K562 (cell line): ENCODE measurements at regions not wholly inside any gene's neighbourhood (a gene's known extent, or its start where the extent isn't known, plus 50 kb on each side); places are given as distances from the start of the nearest gene placed in this dataset.

Experiments used
- ATAC-seq: fragments of 200-7000 bp; cut with Tn5 transposase; 3 replicates; pipeline ENCODE4 v1.9.1; 2020; ENCODE audit warnings: moderate library complexity
- BruUV-seq: library from RNA; stranded (reverse); fragments of 400-500 nt; replicated peaks from 2 replicates; lab custom pipeline; 2021; lab: Mats Ljungman, UMichigan
- CTCF ChIA-PET: fragments of 300-600 bp; formaldehyde crosslinking; extraction: SDS; loops from one replicate; lab custom pipeline; 2021; ENCODE audit warnings: low intra/inter-chr PET ratio; lab: Yijun Ruan, JAX
- POLR2A ChIA-PET: fragments of 300-600, 350-650 bp; sonication (Branson Sonifier 250); formaldehyde crosslinking; extraction: SDS; loops from one replicate; lab custom pipeline; 2021; ENCODE audit warnings: antibody characterized with exemption, inconsistent platforms; lab: Yijun Ruan, JAX
- DNase-seq, 4 experiments: peaks; one replicate each; pipeline versions ENCODE4 v3.0.0 to v3.0.0-alpha.2; 2011 to 2018; ENCODE audit warnings: low spot score in 3 of 4, mixed read lengths in 3 of 4; ENCODE audit errors: extremely low read depth in 1 of 4
- FAIRE-seq: peaks from 2 replicates; lab custom pipeline; 2011; peaks lifted over from hg19 to GRCh38; lab: Jason Lieb, UNC
- H2AFZ ChIP-seq: 2 replicates; pipeline ENCODE4 v1.6.0; 2011; ENCODE audit warnings: low read depth, low read length, control low read depth, inconsistent platforms
- H3K27ac ChIP-seq: fragments of 200-600 bp; 3 replicates; pipeline ENCODE4 v1.8.0; 2011; ENCODE audit warnings: low read depth, mild to moderate bottlenecking, control low read depth, inconsistent platforms, low read length, moderate library complexity, mixed read lengths; ENCODE audit errors: extremely low read depth
- H3K27me3 ChIP-seq, 2 experiments: fragments of 300-600 bp in 1 of 2; 2 replicates in 1 of 2; 3 replicates in 1 of 2; pipeline versions ENCODE4 v1.6.0 to v1.8.0; 2011; ENCODE audit warnings: inconsistent platforms in 2 of 2, low read length in 2 of 2, mild to moderate bottlenecking in 1 of 2, mixed read lengths in 1 of 2, moderate library complexity in 1 of 2; ENCODE audit not compliant: control insufficient read depth in 2 of 2, insufficient read depth in 2 of 2
- H3K36me3 ChIP-seq: fragments of 300-600 bp; 3 replicates; pipeline ENCODE4 v1.8.0; 2011; ENCODE audit warnings: mild to moderate bottlenecking, low read length, inconsistent platforms; ENCODE audit not compliant: control insufficient read depth, insufficient read depth
- H3K4me1 ChIP-seq, 2 experiments: fragments of 200-600 bp in 1 of 2; replicated peaks in 1 of 2; 2 replicates in 1 of 2; 3 replicates in 1 of 2; pipeline versions ENCODE4 v1.5.1 to v1.8.0; 2011; ENCODE audit warnings: inconsistent platforms in 2 of 2, low read length in 2 of 2, mild to moderate bottlenecking in 1 of 2, mixed read lengths in 1 of 2, moderate library complexity in 1 of 2; ENCODE audit not compliant: control insufficient read depth in 2 of 2, insufficient read depth in 2 of 2
- H3K4me2 ChIP-seq: 2 replicates; pipeline ENCODE4 v1.6.1; 2011; ENCODE audit warnings: low read length, control low read depth, inconsistent platforms, mixed read lengths; ENCODE audit not compliant: insufficient read depth
- H3K4me3 ChIP-seq: fragments of 200-600 bp; sonication (generic), shearing (Covaris generic); 2 replicates; pipeline ENCODE4 v1.5.1; 2016; ENCODE audit warnings: control low read depth, inconsistent platforms
- H3K79me2 ChIP-seq: fragments of 200-600 bp; 3 replicates; pipeline ENCODE4 v1.8.0; 2011; ENCODE audit warnings: low read length, inconsistent platforms; ENCODE audit not compliant: control insufficient read depth, insufficient read depth
- H3K9ac ChIP-seq, 2 experiments: 2 replicates each; pipeline versions ENCODE4 v1.6.0 to v1.6.1; 2011; ENCODE audit warnings: low read depth in 2 of 2, low read length in 2 of 2, control low read depth in 1 of 2, inconsistent platforms in 1 of 2, mild to moderate bottlenecking in 1 of 2, mixed read lengths in 1 of 2; ENCODE audit not compliant: insufficient read depth in 1 of 2
- H3K9me1 ChIP-seq: one replicate; pipeline ENCODE4 v1.6.0; 2011; ENCODE audit warnings: inconsistent platforms, mild to moderate bottlenecking, low read length, moderate library complexity; ENCODE audit not compliant: control insufficient read depth, insufficient read depth
- H3K9me3 ChIP-seq: replicated peaks from 2 replicates; pipeline ENCODE4 v1.5.1; 2011; ENCODE audit warnings: low read depth, low read length, inconsistent platforms; ENCODE audit not compliant: control insufficient read depth, insufficient read depth
- H4K20me1 ChIP-seq: replicated peaks from 2 replicates; pipeline ENCODE4 v1.6.1; 2011; ENCODE audit warnings: low read length, inconsistent platforms, mixed read lengths; ENCODE audit not compliant: control insufficient read depth, insufficient read depth
- CREM ChIP-seq: IDR thresholded peaks from 2 replicates; pipeline ENCODE4 v1.6.1; 2014; ENCODE audit warnings: antibody characterized with exemption, low read depth
- HOXB6 ChIP-seq: fragments of 250-450 bp; sonication (Bioruptor Pico); IDR thresholded peaks from 2 replicates; pipeline ENCODE4 v1.5.1; 2022; ENCODE audit warnings: mild to moderate bottlenecking, borderline replicate concordance
- LEF1 ChIP-seq: fragments of 450-650 bp; IDR thresholded peaks from 2 replicates; pipeline ENCODE4 v1.6.1; 2016; ENCODE audit warnings: mild to moderate bottlenecking
- MTA1 ChIP-seq: fragments of 450-650 bp; IDR thresholded peaks from 2 replicates; pipeline ENCODE4 v1.6.1; 2017; ENCODE audit warnings: borderline replicate concordance
- NFYB ChIP-seq: IDR thresholded peaks from 2 replicates; pipeline ENCODE4 v1.6.1; 2011; ENCODE audit warnings: mild to moderate bottlenecking, moderate library complexity; ENCODE audit not compliant: insufficient read length; ENCODE audit errors: extremely low read depth
- RBM15 ChIP-seq: fragments of 200-400 bp; formaldehyde crosslinking; IDR thresholded peaks from 2 replicates; pipeline ENCODE4 v1.6.1; 2018; ENCODE audit warnings: mild to moderate bottlenecking, low read length, moderate library complexity; ENCODE audit not compliant: insufficient read depth
- RBM22 ChIP-seq: fragments of 200-400 bp; formaldehyde crosslinking; IDR thresholded peaks from 2 replicates; pipeline ENCODE4 v1.6.1; 2018; ENCODE audit warnings: low read length, low read depth; ENCODE audit not compliant: poor library complexity, severe bottlenecking
- ZFP30 ChIP-seq: fragments of 250-450 bp; sonication (Bioruptor Pico); IDR thresholded peaks from 2 replicates; pipeline ENCODE4 v1.8.0; 2022; ENCODE audit warnings: moderate library complexity, mild to moderate bottlenecking, inconsistent platforms, borderline replicate concordance
- ZNF121 ChIP-seq: sonication (generic); formaldehyde crosslinking; conservative IDR thresholded peaks from 2 replicates; pipeline ENCODE4 v1.8.0; 2022; ENCODE audit warnings: missing genetic modification reagents
- ZNF644 ChIP-seq: fragments of 200-800 bp; sonication (Bioruptor generic); IDR thresholded peaks from 2 replicates; pipeline ENCODE4 v1.6.1; 2016; ENCODE audit warnings: low read depth, missing genetic modification characterization, missing compliant biosample characterization
- WGBS: fragments of 100-300 bp; shearing (Covaris generic); methylation state at CpG from one replicate; pipeline ENCODE4 v1.1.6; 2016; ENCODE audit warnings: low coverage, mixed read lengths; ENCODE audit not compliant: insufficient coverage; ENCODE audit errors: missing lambda C conversion rate; 5-methylcytosine and 5-hydroxymethylcytosine counted together
- in situ Hi-C: fragments of 300-500 bp; cut with MboI; formaldehyde crosslinking; loops from 4 replicates; pipeline ENCODE4 v1.15.0; 2018; ENCODE audit warnings: inconsistent platforms, mixed read lengths
- intact Hi-C: fragments of 100-400 bp; cut with micrococcal nuclease; formaldehyde crosslinking; loops from 2 replicates; pipeline ENCODE4 v1.14.2; 2022
- TF ChIP-seq, protein P1 (sequence below): fragments of 250-450 bp; sonication (Bioruptor Pico); IDR thresholded peaks from 2 replicates; pipeline ENCODE4 v1.8.0; 2022; ENCODE audit warnings: moderate library complexity, mild to moderate bottlenecking, inconsistent platforms
- TF ChIP-seq, protein P2 (sequence below), 2 experiments: fragments of 450-650 bp; IDR thresholded peaks; 2 replicates each; pipeline ENCODE4 v1.6.1; 2018; ENCODE audit warnings: mild to moderate bottlenecking in 2 of 2, low read depth in 1 of 2; ENCODE audit not compliant: partially characterized antibody in 2 of 2
- TF ChIP-seq, protein P3 (sequence below), 2 experiments: IDR thresholded peaks in 1 of 2; conservative IDR thresholded peaks in 1 of 2; 2 replicates each; pipeline ENCODE4 v1.6.1; 2016; ENCODE audit warnings: low read depth in 2 of 2, mild to moderate bottlenecking in 1 of 2, missing compliant biosample characterization in 1 of 2, missing genetic modification characterization in 1 of 2, moderate library complexity in 1 of 2

DNA sequence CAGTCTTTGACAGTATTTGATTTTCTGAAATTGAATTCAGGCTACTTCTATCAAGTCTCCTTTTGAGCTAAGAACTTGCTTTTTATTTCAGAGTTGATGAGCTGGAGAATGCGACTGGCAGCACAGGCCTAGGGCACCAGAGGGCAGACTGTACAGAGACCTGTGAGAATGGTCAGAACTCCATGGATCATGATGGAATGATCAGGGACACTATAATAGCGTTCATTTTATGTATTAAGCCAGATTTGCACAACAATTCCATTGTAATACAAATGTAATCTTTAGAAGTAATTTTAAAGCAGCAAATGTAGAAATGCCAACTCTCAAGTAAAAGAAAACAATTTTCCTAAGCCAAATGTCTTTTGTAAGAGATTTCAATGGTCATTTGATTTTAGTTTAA, 902.4 kb downstream of the NR2F1-AS1 start:
- no peak overlapping the region for H3K27ac ChIP-seq
- no peak overlapping the region for H3K4me2 ChIP-seq
- no peak for FAIRE-seq
- H2AFZ ChIP-seq: no peak overlapping the region
- no peak for DNase-seq
- ChIA-PET POLR2A (no interaction called here), CTCF (no interaction called here)
- no peaks in the 10 kb centered on the region for H3K36me3 ChIP-seq
- no peak overlapping the region for H3K9ac ChIP-seq
- H3K4me3 ChIP-seq: no peak overlapping the region
- BruUV-seq: no TSS peak
- no peaks in the 10 kb centered on the region for H3K79me2 ChIP-seq
- in situ Hi-C loops (no loop called here), intact Hi-C loops (no loop called here)
- WGBS: 0% methylated on average over 2 of the region's 2 CpGs
- ATAC-seq: no peak
- H3K9me1 ChIP-seq: no peaks in the 10 kb centered on the region
- H3K9me3 ChIP-seq: no peaks in the 10 kb centered on the region; the same call in 1 of the 2 replicates
- H4K20me1 ChIP-seq: no peaks in the 10 kb centered on the region
- H3K27me3 ChIP-seq: no peaks in the 10 kb centered on the region
- no peaks in the 10 kb centered on the region for H3K4me1 ChIP-seq
- TF ChIP-seq CREM: no peak
- no peak for TF ChIP-seq ZFP30 (CRISPR knock-in tag)
- no peak for TF ChIP-seq NFYB
- no peak for TF ChIP-seq MTA1
- TF ChIP-seq, protein P1, sequence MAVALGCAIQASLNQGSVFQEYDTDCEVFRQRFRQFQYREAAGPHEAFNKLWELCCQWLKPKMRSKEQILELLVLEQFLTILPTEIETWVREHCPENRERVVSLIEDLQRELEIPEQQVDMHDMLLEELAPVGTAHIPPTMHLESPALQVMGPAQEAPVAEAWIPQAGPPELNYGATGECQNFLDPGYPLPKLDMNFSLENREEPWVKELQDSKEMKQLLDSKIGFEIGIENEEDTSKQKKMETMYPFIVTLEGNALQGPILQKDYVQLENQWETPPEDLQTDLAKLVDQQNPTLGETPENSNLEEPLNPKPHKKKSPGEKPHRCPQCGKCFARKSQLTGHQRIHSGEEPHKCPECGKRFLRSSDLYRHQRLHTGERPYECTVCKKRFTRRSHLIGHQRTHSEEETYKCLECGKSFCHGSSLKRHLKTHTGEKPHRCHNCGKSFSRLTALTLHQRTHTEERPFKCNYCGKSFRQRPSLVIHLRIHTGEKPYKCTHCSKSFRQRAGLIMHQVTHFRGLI: no peak
- TF ChIP-seq RBM15: no peak
- TF ChIP-seq ZNF644: no peak
- no peak for TF ChIP-seq LEF1
- no peak for TF ChIP-seq RBM22
- no peak for TF ChIP-seq HOXB6
- TF ChIP-seq ZNF121 (CRISPR knock-in tag): no peak
- TF ChIP-seq, protein P2, sequence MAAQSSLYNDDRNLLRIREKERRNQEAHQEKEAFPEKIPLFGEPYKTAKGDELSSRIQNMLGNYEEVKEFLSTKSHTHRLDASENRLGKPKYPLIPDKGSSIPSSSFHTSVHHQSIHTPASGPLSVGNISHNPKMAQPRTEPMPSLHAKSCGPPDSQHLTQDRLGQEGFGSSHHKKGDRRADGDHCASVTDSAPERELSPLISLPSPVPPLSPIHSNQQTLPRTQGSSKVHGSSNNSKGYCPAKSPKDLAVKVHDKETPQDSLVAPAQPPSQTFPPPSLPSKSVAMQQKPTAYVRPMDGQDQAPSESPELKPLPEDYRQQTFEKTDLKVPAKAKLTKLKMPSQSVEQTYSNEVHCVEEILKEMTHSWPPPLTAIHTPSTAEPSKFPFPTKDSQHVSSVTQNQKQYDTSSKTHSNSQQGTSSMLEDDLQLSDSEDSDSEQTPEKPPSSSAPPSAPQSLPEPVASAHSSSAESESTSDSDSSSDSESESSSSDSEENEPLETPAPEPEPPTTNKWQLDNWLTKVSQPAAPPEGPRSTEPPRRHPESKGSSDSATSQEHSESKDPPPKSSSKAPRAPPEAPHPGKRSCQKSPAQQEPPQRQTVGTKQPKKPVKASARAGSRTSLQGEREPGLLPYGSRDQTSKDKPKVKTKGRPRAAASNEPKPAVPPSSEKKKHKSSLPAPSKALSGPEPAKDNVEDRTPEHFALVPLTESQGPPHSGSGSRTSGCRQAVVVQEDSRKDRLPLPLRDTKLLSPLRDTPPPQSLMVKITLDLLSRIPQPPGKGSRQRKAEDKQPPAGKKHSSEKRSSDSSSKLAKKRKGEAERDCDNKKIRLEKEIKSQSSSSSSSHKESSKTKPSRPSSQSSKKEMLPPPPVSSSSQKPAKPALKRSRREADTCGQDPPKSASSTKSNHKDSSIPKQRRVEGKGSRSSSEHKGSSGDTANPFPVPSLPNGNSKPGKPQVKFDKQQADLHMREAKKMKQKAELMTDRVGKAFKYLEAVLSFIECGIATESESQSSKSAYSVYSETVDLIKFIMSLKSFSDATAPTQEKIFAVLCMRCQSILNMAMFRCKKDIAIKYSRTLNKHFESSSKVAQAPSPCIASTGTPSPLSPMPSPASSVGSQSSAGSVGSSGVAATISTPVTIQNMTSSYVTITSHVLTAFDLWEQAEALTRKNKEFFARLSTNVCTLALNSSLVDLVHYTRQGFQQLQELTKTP (IDR thresholded peaks at IDR 0.05; ENCODE audit: low read depth in 1 of 2, partially characterized antibody in 2 of 2): no peak
- TF ChIP-seq, protein P3, sequence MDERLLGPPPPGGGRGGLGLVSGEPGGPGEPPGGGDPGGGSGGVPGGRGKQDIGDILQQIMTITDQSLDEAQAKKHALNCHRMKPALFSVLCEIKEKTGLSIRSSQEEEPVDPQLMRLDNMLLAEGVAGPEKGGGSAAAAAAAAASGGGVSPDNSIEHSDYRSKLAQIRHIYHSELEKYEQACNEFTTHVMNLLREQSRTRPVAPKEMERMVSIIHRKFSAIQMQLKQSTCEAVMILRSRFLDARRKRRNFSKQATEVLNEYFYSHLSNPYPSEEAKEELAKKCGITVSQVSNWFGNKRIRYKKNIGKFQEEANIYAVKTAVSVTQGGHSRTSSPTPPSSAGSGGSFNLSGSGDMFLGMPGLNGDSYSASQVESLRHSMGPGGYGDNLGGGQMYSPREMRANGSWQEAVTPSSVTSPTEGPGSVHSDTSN (CRISPR knock-in tag; IDR thresholded peaks at IDR 0.05; ENCODE audit: low read depth): no peak
- TF ChIP-seq, protein P3 (tag; conservative IDR thresholded peaks at IDR 0.05; ENCODE audit: low read depth): no peak
